SK-N-SH (cell line): ENCODE measurements at regions not wholly inside any gene's neighbourhood (a gene's known extent, or its start where the extent isn't known, plus 50 kb on each side); places are given as distances from the start of the nearest gene placed in this dataset.

Experiments
- CTCF ChIA-PET: fragments of 300-600, 350-600 bp; formaldehyde crosslinking; extraction: SDS; loops from one replicate; lab custom pipeline; 2021; lab: Yijun Ruan, JAX
- POLR2A ChIA-PET: fragments of 350-600 bp; sonication (Branson Sonifier 250); formaldehyde crosslinking; extraction: SDS; loops from one replicate; lab custom pipeline; 2020; ENCODE audit warnings: antibody characterized with exemption, inconsistent platforms; lab: Yijun Ruan, JAX
- DNase-seq: peaks from one replicate; pipeline ENCODE4 v3.0.0; 2012
- H2AFZ ChIP-seq: fragments of 200-600 bp; sonication (generic); 2 replicates; pipeline ENCODE4 v1.8.1; 2016; ENCODE audit warnings: antibody characterized with exemption, mild to moderate bottlenecking, low read depth
- H3F3A ChIP-seq: fragments of 200-600 bp; sonication (generic); replicated peaks from 2 replicates; pipeline ENCODE3; 2016; ENCODE audit warnings: antibody characterized with exemption, mild to moderate bottlenecking; ENCODE audit not compliant: insufficient read depth
- H3K27ac ChIP-seq, 2 experiments: fragments of 200-500 bp in 1 of 2; fragments of 200-600 bp in 1 of 2; sonication (Bioruptor generic) in 1 of 2; sonication (generic), shearing (Covaris generic) in 1 of 2; 2 replicates each; pipeline versions ENCODE4 v1.5.1 to v1.6.1; 2014 to 2016; ENCODE audit warnings: low read depth in 2 of 2, inconsistent platforms in 1 of 2, low read length in 1 of 2, mild to moderate bottlenecking in 1 of 2, mixed read lengths in 1 of 2
- H3K27me3 ChIP-seq: fragments of 200-600 bp; sonication (generic), shearing (Covaris generic); 2 replicates; pipeline ENCODE4 v1.6.1; 2016; ENCODE audit warnings: mixed run types; ENCODE audit not compliant: insufficient read depth
- H3K36me3 ChIP-seq, 2 experiments: fragments of 200-500 bp in 1 of 2; fragments of 200-600 bp in 1 of 2; sonication (Bioruptor generic) in 1 of 2; sonication (generic) in 1 of 2; replicated peaks in 1 of 2; 2 replicates each; pipeline versions ENCODE3 to v1.5.1; 2014 to 2016; ENCODE audit warnings: low read length in 1 of 2, mild to moderate bottlenecking in 1 of 2; ENCODE audit not compliant: insufficient read depth in 2 of 2, control insufficient read depth in 1 of 2
- H3K4me1 ChIP-seq, 2 experiments: fragments of 200-500 bp in 1 of 2; fragments of 200-600 bp in 1 of 2; sonication (Bioruptor generic) in 1 of 2; sonication (generic), shearing (Covaris generic) in 1 of 2; 2 replicates each; pipeline versions ENCODE4 v1.5.1 to v1.6.1; 2014 to 2016; ENCODE audit warnings: low read depth in 1 of 2, low read length in 1 of 2, mixed run types in 1 of 2; ENCODE audit not compliant: insufficient read depth in 2 of 2, control insufficient read depth in 1 of 2
- H3K4me2 ChIP-seq: fragments of 200-600 bp; sonication (generic), shearing (Covaris generic); 2 replicates; pipeline ENCODE4 v1.6.1; 2017; ENCODE audit warnings: mixed run types
- H3K4me3 ChIP-seq, 2 experiments: fragments of 200-500 bp in 1 of 2; fragments of 200-600 bp in 1 of 2; sonication (Bioruptor generic) in 1 of 2; sonication (generic), shearing (Covaris generic) in 1 of 2; 2 replicates each; pipeline versions ENCODE4 v1.5.1 to v1.8.1; 2014 to 2016; ENCODE audit warnings: low read depth in 2 of 2, inconsistent platforms in 1 of 2, low read length in 1 of 2, mild to moderate bottlenecking in 1 of 2, mixed read lengths in 1 of 2, moderate library complexity in 1 of 2
- H3K79me2 ChIP-seq: fragments of 200-600 bp; sonication (generic); 2 replicates; pipeline ENCODE4 v1.8.1; 2017; ENCODE audit warnings: mild to moderate bottlenecking; ENCODE audit not compliant: insufficient read depth
- H3K9ac ChIP-seq: fragments of 200-600 bp; sonication (generic); 2 replicates; pipeline ENCODE4 v1.6.1; 2017; ENCODE audit warnings: mixed run types
- H3K9me2 ChIP-seq: fragments of 200-600 bp; sonication (generic); 2 replicates; pipeline ENCODE4 v1.6.1; 2017; ENCODE audit warnings: mixed run types
- H3K9me3 ChIP-seq: fragments of 200-600 bp; sonication (generic); 2 replicates; pipeline ENCODE4 v1.6.1; 2017; ENCODE audit warnings: mixed run types, mild to moderate bottlenecking, moderate library complexity
- H4K20me1 ChIP-seq: fragments of 200-600 bp; sonication (generic); 2 replicates; pipeline ENCODE4 v1.6.1; 2017; ENCODE audit warnings: mild to moderate bottlenecking, mixed run types; ENCODE audit not compliant: insufficient read depth
- CHD2 ChIP-seq: fragments of 150-350 bp; IDR thresholded peaks from 2 replicates; pipeline ENCODE4 v1.6.1; 2018; ENCODE audit warnings: low read length; ENCODE audit not compliant: partially characterized antibody
- EP300 ChIP-seq, 2 experiments: IDR thresholded peaks; 2 replicates each; pipeline versions ENCODE4 v1.4.0 to v1.6.1; 2012; ENCODE audit warnings: borderline replicate concordance in 1 of 2, low read depth in 1 of 2, low read length in 1 of 2
- FOXJ3 ChIP-seq: sonication (generic); formaldehyde crosslinking; IDR thresholded peaks from 2 replicates; pipeline ENCODE4 v1.5.1; 2020; ENCODE audit warnings: mild to moderate bottlenecking, missing genetic modification reagents
- MEF2A ChIP-seq: IDR thresholded peaks from 2 replicates; pipeline ENCODE4 v1.4.0; 2012; ENCODE audit warnings: low read depth, borderline replicate concordance
- NFIC ChIP-seq: IDR thresholded peaks from 2 replicates; pipeline ENCODE4 v1.4.0; 2012; ENCODE audit warnings: borderline replicate concordance
- POLR2AphosphoS5 ChIP-seq: IDR thresholded peaks from 2 replicates; pipeline ENCODE4 v1.6.1; 2012; ENCODE audit warnings: low read depth, low read length
- RAD21 ChIP-seq: IDR thresholded peaks from 2 replicates; pipeline ENCODE4 v1.6.1; 2012; ENCODE audit warnings: mild to moderate bottlenecking, low read length
- RCOR1 ChIP-seq: fragments of 150-350 bp; IDR thresholded peaks from 2 replicates; pipeline ENCODE4 v1.6.1; 2017; ENCODE audit warnings: antibody characterized with exemption, low read length
- RFX5 ChIP-seq: IDR thresholded peaks from 2 replicates; pipeline ENCODE4 v1.6.1; 2012; ENCODE audit warnings: mild to moderate bottlenecking, improper control_type of control experiment, low read length
- RXRA ChIP-seq: IDR thresholded peaks from 2 replicates; pipeline ENCODE4 v1.4.0; 2012; ENCODE audit warnings: low read depth, mild to moderate bottlenecking, borderline replicate concordance
- SIN3A ChIP-seq: IDR thresholded peaks from 2 replicates; pipeline ENCODE4 v1.6.1; 2012; ENCODE audit warnings: low read depth, mild to moderate bottlenecking, low read length, moderate library complexity, borderline replicate concordance
- SMC3 ChIP-seq: IDR thresholded peaks from 2 replicates; pipeline ENCODE4 v1.6.1; 2012; ENCODE audit warnings: low read depth, low read length, improper control_type of control experiment
- TAF1 ChIP-seq: IDR thresholded peaks from 2 replicates; pipeline ENCODE4 v1.6.1; 2012; ENCODE audit warnings: low read depth, mild to moderate bottlenecking, low read length, moderate library complexity, borderline replicate concordance
- TCF12 ChIP-seq: IDR thresholded peaks from 2 replicates; pipeline ENCODE4 v1.4.0; 2012
- USF1 ChIP-seq: IDR thresholded peaks from 2 replicates; pipeline ENCODE4 v1.4.0; 2012; ENCODE audit warnings: low read depth, borderline replicate concordance
- YY1 ChIP-seq: IDR thresholded peaks from 2 replicates; pipeline ENCODE4 v1.4.0; 2012; ENCODE audit warnings: low read depth, mild to moderate bottlenecking
- WGBS: methylation state at CpG from one replicate; pipeline ENCODE4 v1.1.6; 2017; ENCODE audit warnings: low lambda C conversion rate; 5-methylcytosine and 5-hydroxymethylcytosine counted together
- TF ChIP-seq, protein P1 (sequence below): fragments of 150-350 bp; IDR thresholded peaks from 2 replicates; pipeline ENCODE4 v1.6.1; 2017; ENCODE audit warnings: antibody characterized with exemption, low read length, low read depth, borderline replicate concordance
- TF ChIP-seq, protein P2 (sequence below): IDR thresholded peaks from 2 replicates; pipeline ENCODE4; 2012

- Histone ChIP-seq H3K79me2 (no peaks in the 10 kb centered on the region), H3K9ac (no peak overlapping the region), H3K4me2 (no peak overlapping the region), H3K4me1 (no peaks in the 10 kb centered on the region), H3K27ac (peak overlapping the region in 1 of 2 experiments; percentile 19; a peak in 1 of 4 replicates), H3K36me3 (no peaks in the 10 kb centered on the region), H3K9me2 (no peaks in the 10 kb centered on the region), H3K27me3 (no peaks in the 10 kb centered on the region), H3K9me3 (no peaks in the 10 kb centered on the region), H4K20me1 (no peaks in the 10 kb centered on the region), H3K4me3 (no peak overlapping the region), H3F3A (no peaks in the 10 kb centered on the region), H2AFZ (no peak overlapping the region)
- CTCF ChIA-PET = interaction anchor here (1.3 to 1.7 kb wide), 2 partner anchors 11 to 17 kb away, joined by 3 to 7 read pairs; no protein-coding TSS in a partner anchor
- POLR2A ChIA-PET = no interaction called here
- no peak for DNase-seq
- TF ChIP-seq MEF2A (no peak), RXRA (no peak), TCF12 (no peak), YY1 (no peak), USF1 (no peak), EP300 (IDR thresholded peaks at IDR 0.05; ENCODE audit: borderline replicate concordance in 1 of 2, low read depth in 1 of 2, low read length in 1 of 2) (no peak), RFX5 (no peak), SMC3 (no peak), POLR2AphosphoS5 (no peak), RAD21 (no peak)
- TF ChIP-seq, protein P1, sequence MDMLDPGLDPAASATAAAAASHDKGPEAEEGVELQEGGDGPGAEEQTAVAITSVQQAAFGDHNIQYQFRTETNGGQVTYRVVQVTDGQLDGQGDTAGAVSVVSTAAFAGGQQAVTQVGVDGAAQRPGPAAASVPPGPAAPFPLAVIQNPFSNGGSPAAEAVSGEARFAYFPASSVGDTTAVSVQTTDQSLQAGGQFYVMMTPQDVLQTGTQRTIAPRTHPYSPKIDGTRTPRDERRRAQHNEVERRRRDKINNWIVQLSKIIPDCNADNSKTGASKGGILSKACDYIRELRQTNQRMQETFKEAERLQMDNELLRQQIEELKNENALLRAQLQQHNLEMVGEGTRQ = no peak
- TF ChIP-seq, protein P2, sequence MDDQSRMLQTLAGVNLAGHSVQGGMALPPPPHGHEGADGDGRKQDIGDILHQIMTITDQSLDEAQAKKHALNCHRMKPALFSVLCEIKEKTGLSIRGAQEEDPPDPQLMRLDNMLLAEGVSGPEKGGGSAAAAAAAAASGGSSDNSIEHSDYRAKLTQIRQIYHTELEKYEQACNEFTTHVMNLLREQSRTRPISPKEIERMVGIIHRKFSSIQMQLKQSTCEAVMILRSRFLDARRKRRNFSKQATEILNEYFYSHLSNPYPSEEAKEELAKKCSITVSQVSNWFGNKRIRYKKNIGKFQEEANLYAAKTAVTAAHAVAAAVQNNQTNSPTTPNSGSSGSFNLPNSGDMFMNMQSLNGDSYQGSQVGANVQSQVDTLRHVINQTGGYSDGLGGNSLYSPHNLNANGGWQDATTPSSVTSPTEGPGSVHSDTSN = no peak
- TF ChIP-seq, all 33 proteins: peak for 0
- WGBS = 89% methylated on average over 1 of the region's 1 CpG
Measured at GRCh38 chr1:79364896-79365295, 358.4 kb upstream of the ADGRL4 start.

GRCh38 chr1:79363430-79363829 lies 356.9 kb upstream of the ADGRL4 start:
- H3K27me3 ChIP-seq = no peaks in the 10 kb centered on the region

More at GRCh38 chr1:79363430-79363829, 356.9 kb upstream of the ADGRL4 start:
- Histone ChIP-seq H3K4me1 (no peaks in the 10 kb centered on the region), H3K9ac (no peak overlapping the region), H2AFZ (no peak overlapping the region), H3K27ac (no peak overlapping the region), H3K9me3 (no peaks in the 10 kb centered on the region), H3K4me3 (no peak overlapping the region), H3K4me2 (no peak overlapping the region), H3K9me2 (no peaks in the 10 kb centered on the region), H4K20me1 (no peaks in the 10 kb centered on the region), H3K36me3 (no peaks in the 10 kb centered on the region), H3K79me2 (no peaks in the 10 kb centered on the region), H3F3A (no peaks in the 10 kb centered on the region)
- ChIA-PET POLR2A (no interaction called here), CTCF (interaction anchor here (1.2 kb wide), 1 partner anchor 9 kb away, joined by 3 read pairs; no protein-coding TSS in a partner anchor)
- DNase-seq = no peak
- TF ChIP-seq RCOR1 (no peak), RXRA (no peak), RFX5 (no peak), CHD2 (no peak), TAF1 (no peak), SIN3A (no peak), FOXJ3 (CRISPR knock-in tag) (no peak), TCF12 (no peak), MEF2A (no peak), NFIC (no peak)
- TF ChIP-seq, protein P2 = no peak
